HUES48 (cell line): ENCODE measurements at regions not wholly inside any gene's neighbourhood (a gene's known extent, or its start where the extent isn't known, plus 50 kb on each side); places are given as distances from the start of the nearest gene placed in this dataset.

ENCODE experiments used
- H3K27ac ChIP-seq: one replicate; pipeline ENCODE4 v1.7.0; 2013; ENCODE audit warnings: low read depth, low read length, inconsistent platforms
- H3K27me3 ChIP-seq: 2 replicates; pipeline ENCODE4 v1.6.1; 2013; ENCODE audit warnings: mild to moderate bottlenecking, low read length; ENCODE audit not compliant: control insufficient read depth, insufficient read depth
- H3K36me3 ChIP-seq: 2 replicates; pipeline ENCODE4 v1.6.1; 2013; ENCODE audit warnings: low read length; ENCODE audit not compliant: control insufficient read depth, insufficient read depth
- H3K4me1 ChIP-seq: 2 replicates; pipeline ENCODE4 v1.6.1; 2013; ENCODE audit warnings: mild to moderate bottlenecking, low read length; ENCODE audit not compliant: control insufficient read depth, insufficient read depth
- H3K4me3 ChIP-seq: 2 replicates; pipeline ENCODE4 v1.5.1; 2013; ENCODE audit warnings: mild to moderate bottlenecking, low read depth, low read length
- H3K9ac ChIP-seq: 2 replicates; pipeline ENCODE4 v1.6.1; 2013; ENCODE audit warnings: mild to moderate bottlenecking, low read depth, low read length, moderate library complexity
- H3K9me3 ChIP-seq: 2 replicates; pipeline ENCODE4 v1.6.1; 2013; ENCODE audit warnings: low read length; ENCODE audit not compliant: control insufficient read depth, insufficient read depth

GRCh38 chr13:22154041-22154440 lies 483.2 kb downstream of the FGF9 start:
- Histone ChIP-seq H3K27ac (no peak overlapping the region), H3K36me3 (no peaks in the 10 kb centered on the region), H3K4me1 (no peaks in the 10 kb centered on the region), H3K9ac (no peak overlapping the region), H3K4me3 (no peak overlapping the region), H3K9me3 (no peaks in the 10 kb centered on the region), H3K27me3 (no peaks in the 10 kb centered on the region)

- Histone ChIP-seq H3K9me3 (no peaks in the 10 kb centered on the region), H3K27ac (no peak overlapping the region), H3K27me3 (no peaks in the 10 kb centered on the region), H3K36me3 (no peaks in the 10 kb centered on the region), H3K4me3 (no peak overlapping the region), H3K9ac (no peak overlapping the region), H3K4me1 (no peaks in the 10 kb centered on the region)
These were observed 491.0 kb downstream of the FGF9 start for GRCh38 chr13:22161871-22162270.

GRCh38 chr13:22162889-22163288 lies 492.0 kb downstream of the FGF9 start:
- no peaks in the 10 kb centered on the region for H3K27me3 ChIP-seq
- no peaks in the 10 kb centered on the region for H3K36me3 ChIP-seq
- no peaks in the 10 kb centered on the region for H3K4me1 ChIP-seq
- no peak overlapping the region for H3K4me3 ChIP-seq
- H3K9me3 ChIP-seq, result no peaks in the 10 kb centered on the region
- H3K9ac ChIP-seq, result no peak overlapping the region
- no peak overlapping the region for H3K27ac ChIP-seq

GRCh38 chr13:22168437-22169190 lies 497.7 kb downstream of the FGF9 start:
- H3K27me3 ChIP-seq, result no peaks in the 10 kb centered on the region
- H3K36me3 ChIP-seq, result no peaks in the 10 kb centered on the region
- H3K27ac ChIP-seq, result no peak overlapping the region
- H3K4me1 ChIP-seq, result peaks cover 4% of the 10 kb centered on the region; the same call in 1 of the 2 replicates
- no peaks in the 10 kb centered on the region for H3K9me3 ChIP-seq
- no peak overlapping the region for H3K9ac ChIP-seq
- no peak overlapping the region for H3K4me3 ChIP-seq

- Histone ChIP-seq H3K9me3 (no peaks in the 10 kb centered on the region), H3K9ac (no peak overlapping the region), H3K4me3 (no peak overlapping the region; the same call in 1 of the 2 replicates), H3K27ac (no peak overlapping the region), H3K36me3 (no peaks in the 10 kb centered on the region), H3K4me1 (peaks cover 4% of the 10 kb centered on the region; the same call in 1 of the 2 replicates), H3K27me3 (no peaks in the 10 kb centered on the region)
These were observed 498.6 kb downstream of the FGF9 start for GRCh38 chr13:22169473-22169872.

GRCh38 chr13:22173610-22174009 lies 502.7 kb downstream of the FGF9 start:
- no peak overlapping the region for H3K4me3 ChIP-seq
- H3K4me1 ChIP-seq, result peaks cover 4% of the 10 kb centered on the region; the same call in 1 of the 2 replicates
- H3K9me3 ChIP-seq, result no peaks in the 10 kb centered on the region
- no peak overlapping the region for H3K27ac ChIP-seq
- no peaks in the 10 kb centered on the region for H3K27me3 ChIP-seq
- H3K36me3 ChIP-seq, result no peaks in the 10 kb centered on the region
- H3K9ac ChIP-seq, result no peak overlapping the region

GRCh38 chr13:22175241-22175640 lies 504.4 kb downstream of the FGF9 start:
- Histone ChIP-seq H3K4me1 (no peaks in the 10 kb centered on the region), H3K4me3 (no peak overlapping the region), H3K27me3 (no peaks in the 10 kb centered on the region), H3K36me3 (no peaks in the 10 kb centered on the region), H3K9ac (no peak overlapping the region), H3K27ac (no peak overlapping the region), H3K9me3 (no peaks in the 10 kb centered on the region; the same call in 1 of the 2 replicates)

- Histone ChIP-seq H3K27ac (no peak overlapping the region), H3K4me3 (no peak overlapping the region), H3K9ac (no peak overlapping the region), H3K27me3 (no peaks in the 10 kb centered on the region), H3K4me1 (no peaks in the 10 kb centered on the region), H3K9me3 (no peaks in the 10 kb centered on the region; the same call in 1 of the 2 replicates), H3K36me3 (no peaks in the 10 kb centered on the region)
These were observed 504.9 kb downstream of the FGF9 start for GRCh38 chr13:22175815-22176214.

- H3K27ac ChIP-seq, result no peak overlapping the region
- no peaks in the 10 kb centered on the region; the same call in 1 of the 2 replicates for H3K9me3 ChIP-seq
- H3K4me1 ChIP-seq, result no peaks in the 10 kb centered on the region
- H3K36me3 ChIP-seq, result no peaks in the 10 kb centered on the region
- H3K4me3 ChIP-seq, result no peak overlapping the region
- H3K9ac ChIP-seq, result no peak overlapping the region
- H3K27me3 ChIP-seq, result no peaks in the 10 kb centered on the region
These were observed 506.2 kb downstream of the FGF9 start for GRCh38 chr13:22176968-22177520.

GRCh38 chr13:22178878-22179277 lies 508.0 kb downstream of the FGF9 start:
- no peak overlapping the region for H3K9ac ChIP-seq
- no peaks in the 10 kb centered on the region for H3K4me1 ChIP-seq
- H3K27me3 ChIP-seq, result no peaks in the 10 kb centered on the region
- no peaks in the 10 kb centered on the region; the same call in 1 of the 2 replicates for H3K9me3 ChIP-seq
- no peaks in the 10 kb centered on the region for H3K36me3 ChIP-seq
- H3K4me3 ChIP-seq, result no peak overlapping the region
- H3K27ac ChIP-seq, result no peak overlapping the region

- Histone ChIP-seq H3K36me3 (no peaks in the 10 kb centered on the region), H3K9ac (no peak overlapping the region), H3K27ac (no peak overlapping the region), H3K4me1 (no peaks in the 10 kb centered on the region), H3K9me3 (no peaks in the 10 kb centered on the region), H3K4me3 (no peak overlapping the region), H3K27me3 (no peaks in the 10 kb centered on the region)
These were observed 516.5 kb downstream of the FGF9 start for GRCh38 chr13:22187329-22187728.
